GM12878 (cell line): ENCODE measurements at regions not wholly inside any gene's neighbourhood (a gene's known extent, or its start where the extent isn't known, plus 50 kb on each side); places are given as distances from the start of the nearest gene placed in this dataset.

ENCODE experiments used
- ATAC-seq: fragments of 200-7000 bp; cut with Tn5 transposase; 3 replicates; pipeline ENCODE4 v1.9.1; 2020; ENCODE audit warnings: mild to moderate bottlenecking, moderate library complexity
- BruUV-seq: library from RNA; stranded (reverse); fragments of 400-500 nt; replicated peaks from 2 replicates; lab custom pipeline; 2021; lab: Mats Ljungman, UMichigan
- CTCF ChIA-PET: fragments of 300-600 bp; sonication (Branson Sonifier 250); formaldehyde crosslinking; extraction: SDS; loops from one replicate; lab custom pipeline; 2021; ENCODE audit warnings: inconsistent platforms; lab: Yijun Ruan, JAX
- POLR2A ChIA-PET: fragments of 350-600 bp; formaldehyde crosslinking; extraction: SDS; loops from one replicate; lab custom pipeline; 2021; ENCODE audit warnings: inconsistent platforms; lab: Charles Lee
- RAD21 ChIA-PET: fragments of 300-600 bp; sonication (Branson Sonifier 250); formaldehyde crosslinking; loops from one replicate; lab custom pipeline; 2023; ENCODE audit warnings: antibody characterized with exemption; ENCODE audit not compliant: unreplicated experiment; lab: Charles Lee
- SMC1A ChIA-PET: fragments of 300-600 bp; sonication (Branson Sonifier 250); formaldehyde crosslinking; loops from one replicate; lab custom pipeline; 2023; ENCODE audit not compliant: unreplicated experiment, uncharacterized antibody; lab: Charles Lee
- DNase-seq: peaks from one replicate; pipeline ENCODE4 v3.0.0-alpha.2; 2011; ENCODE audit warnings: low read depth, low spot score
- FAIRE-seq: peaks from 3 replicates; lab custom pipeline; 2011; peaks lifted over from hg19 to GRCh38; lab: Jason Lieb, UNC
- H2AFZ ChIP-seq: 2 replicates; pipeline ENCODE4 v1.6.0; 2011; ENCODE audit warnings: low read depth, low read length, control low read depth; ENCODE audit not compliant: control insufficient read depth
- H3K27ac ChIP-seq: 2 replicates; pipeline ENCODE4 v1.5.1; 2011; ENCODE audit warnings: control low read depth; ENCODE audit not compliant: control insufficient read depth, insufficient read depth
- H3K27me3 ChIP-seq, 2 experiments: replicated peaks in 1 of 2; 2 replicates each; pipeline versions ENCODE4 v1.6.0 to v1.6.1; 2011; ENCODE audit warnings: low read length in 1 of 2; ENCODE audit not compliant: control insufficient read depth in 2 of 2, insufficient read depth in 2 of 2
- H3K36me3 ChIP-seq, 2 experiments: 2 replicates each; pipeline ENCODE4 v1.5.1; 2011; ENCODE audit warnings: low read length in 1 of 2; ENCODE audit not compliant: control insufficient read depth in 2 of 2, insufficient read depth in 2 of 2
- H3K4me1 ChIP-seq: 2 replicates; pipeline ENCODE4 v1.6.1; 2011; ENCODE audit warnings: mild to moderate bottlenecking, low read length, moderate library complexity, mixed read lengths; ENCODE audit not compliant: control insufficient read depth, insufficient read depth
- H3K4me2 ChIP-seq: 2 replicates; pipeline ENCODE4 v1.6.0; 2011; ENCODE audit warnings: control low read depth; ENCODE audit not compliant: control insufficient read depth, insufficient read depth
- H3K4me3 ChIP-seq: fragments of 200-600 bp; sonication (generic); 2 replicates; pipeline ENCODE4 v1.5.1; 2016
- H3K79me2 ChIP-seq: 2 replicates; pipeline ENCODE4 v1.6.0; 2011; ENCODE audit warnings: low read length; ENCODE audit not compliant: control insufficient read depth, insufficient read depth
- H3K9ac ChIP-seq: 2 replicates; pipeline ENCODE4 v1.8.0; 2011; ENCODE audit warnings: low read length, control low read depth, mixed read lengths; ENCODE audit not compliant: control insufficient read depth, insufficient read depth
- H3K9me3 ChIP-seq: replicated peaks from 3 replicates; pipeline ENCODE4 v1.5.1; 2011; ENCODE audit warnings: mild to moderate bottlenecking, low read length; ENCODE audit not compliant: control insufficient read depth, insufficient read depth
- H4K20me1 ChIP-seq: 2 replicates; pipeline ENCODE4 v1.6.0; 2011; ENCODE audit not compliant: control insufficient read depth, insufficient read depth
- BCL3 ChIP-seq: IDR thresholded peaks from 2 replicates; pipeline ENCODE4 v1.6.1; 2011; ENCODE audit warnings: borderline replicate concordance, low read depth, mild to moderate bottlenecking, moderate library complexity, low read length; ENCODE audit not compliant: insufficient read depth, poor library complexity, severe bottlenecking
- CEBPZ ChIP-seq: fragments of 150-350 bp; IDR thresholded peaks from 2 replicates; pipeline ENCODE4 v1.6.1; 2016; ENCODE audit warnings: low read depth, low read length
- CHD4 ChIP-seq: fragments of 200-600 bp; sonication (generic); IDR thresholded peaks from 2 replicates; pipeline ENCODE4 v1.6.1; 2016; ENCODE audit warnings: mild to moderate bottlenecking
- CREM ChIP-seq: IDR thresholded peaks from 2 replicates; pipeline ENCODE4 v1.6.1; 2014; ENCODE audit warnings: antibody characterized with exemption, low read depth
- MYB ChIP-seq: fragments of 150-350 bp; IDR thresholded peaks from 2 replicates; pipeline ENCODE4 v1.6.1; 2014; ENCODE audit warnings: mild to moderate bottlenecking, low read depth, low read length, borderline replicate concordance
- ZNF384 ChIP-seq: IDR thresholded peaks from 2 replicates; pipeline ENCODE4 v1.6.1; 2012; ENCODE audit warnings: low read depth, mild to moderate bottlenecking, low read length, improper control_type of control experiment, borderline replicate concordance
- WGBS: methylation state at CpG from one replicate; pipeline ENCODE4 v1.1.6; 2016; ENCODE audit warnings: low lambda C conversion rate; ENCODE audit not compliant: insufficient replicate concordance, insufficient coverage; ENCODE audit errors: missing lambda C conversion rate; 5-methylcytosine and 5-hydroxymethylcytosine counted together
- in situ Hi-C: fragments of 300-500 bp; cut with MboI; formaldehyde crosslinking; loops from 9 replicates; pipeline ENCODE4 v1.14.3; 2018; ENCODE audit warnings: mixed read lengths
- intact Hi-C: fragments of 100-400 bp; cut with micrococcal nuclease; formaldehyde crosslinking; loops from one replicate; pipeline ENCODE4 v1.14.2; 2022; ENCODE audit not compliant: unreplicated experiment
- TF ChIP-seq, protein P1 (sequence below): IDR thresholded peaks from 2 replicates; pipeline ENCODE4 v1.6.1; 2012; ENCODE audit warnings: low read depth, low read length, improper control_type of control experiment
- TF ChIP-seq, protein P2 (sequence below): fragments of 150-350 bp; IDR thresholded peaks from 2 replicates; pipeline ENCODE4 v1.6.1; 2014; ENCODE audit warnings: mild to moderate bottlenecking, low read depth, low read length

GRCh38 chr3:117417411-117417810 lies 707.8 kb downstream of the TUSC7 start:
- ChIA-PET RAD21 (no interaction called here), CTCF (interaction anchor here (1.2 kb wide), 1 partner anchor 109 kb away, joined by 6 read pairs; no protein-coding TSS in a partner anchor), POLR2A (no interaction called here)
- H3K4me3 ChIP-seq = no peak overlapping the region
- no peaks in the 10 kb centered on the region for H3K9me3 ChIP-seq
- no peak overlapping the region for H2AFZ ChIP-seq
- H3K36me3 ChIP-seq = no peaks in the 10 kb centered on the region
- in situ Hi-C loops (no loop called here), intact Hi-C loops (no loop called here)
- no peaks in the 10 kb centered on the region for H3K27me3 ChIP-seq
- FAIRE-seq (no peak), DNase-seq (no peak)
- no peaks in the 10 kb centered on the region for H3K4me1 ChIP-seq
- H3K9ac ChIP-seq = no peak overlapping the region
- no peak overlapping the region for H3K27ac ChIP-seq
- no peaks in the 10 kb centered on the region for H3K79me2 ChIP-seq
- H4K20me1 ChIP-seq = no peaks in the 10 kb centered on the region
- no TSS peak for BruUV-seq
- 0% methylated on average over 1 of the region's 1 CpG for WGBS
- no peak overlapping the region for H3K4me2 ChIP-seq
- no peak for TF ChIP-seq ZNF384
- TF ChIP-seq, all 136 proteins: peak for 0
- ATAC-seq = no peak
- SMC1A ChIA-PET = interaction anchor here (0.5 to 1.8 kb wide), 6 partner anchors 8 to 1600 kb away, joined by 3 to 7 read pairs (median 4); no protein-coding TSS in a partner anchor

GRCh38 chr3:117427081-117427480 lies 717.5 kb downstream of the TUSC7 start:
- no peaks in the 10 kb centered on the region for H4K20me1 ChIP-seq
- no peaks in the 10 kb centered on the region for H3K27me3 ChIP-seq
- CTCF ChIA-PET = no interaction called here
- no peak overlapping the region for H3K27ac ChIP-seq
- ATAC-seq (no peak), DNase-seq (no peak), FAIRE-seq (no peak)
- H3K9ac ChIP-seq = no peak overlapping the region
- POLR2A ChIA-PET = no interaction called here
- in situ Hi-C loops = no loop called here
- H3K4me2 ChIP-seq = no peak overlapping the region
- SMC1A ChIA-PET = interaction anchor here (1.0 to 3.6 kb wide), 5 partner anchors 10 to 29 kb away, joined by 3 to 17 read pairs (median 5); no protein-coding TSS in a partner anchor
- intact Hi-C loops = no loop called here
- no peaks in the 10 kb centered on the region for H3K4me1 ChIP-seq
- H2AFZ ChIP-seq = no peak overlapping the region
- H3K9me3 ChIP-seq = no peaks in the 10 kb centered on the region
- no peaks in the 10 kb centered on the region for H3K79me2 ChIP-seq
- RAD21 ChIA-PET = no interaction called here
- no peaks in the 10 kb centered on the region for H3K36me3 ChIP-seq
- no TSS peak for BruUV-seq
- WGBS = 67% methylated on average over 1 of the region's 1 CpG
- H3K4me3 ChIP-seq = no peak overlapping the region
- no peak for TF ChIP-seq MYB
- TF ChIP-seq CEBPZ = no peak
- TF ChIP-seq CREM = no peak
- TF ChIP-seq CHD4 = no peak
- TF ChIP-seq, protein P1, sequence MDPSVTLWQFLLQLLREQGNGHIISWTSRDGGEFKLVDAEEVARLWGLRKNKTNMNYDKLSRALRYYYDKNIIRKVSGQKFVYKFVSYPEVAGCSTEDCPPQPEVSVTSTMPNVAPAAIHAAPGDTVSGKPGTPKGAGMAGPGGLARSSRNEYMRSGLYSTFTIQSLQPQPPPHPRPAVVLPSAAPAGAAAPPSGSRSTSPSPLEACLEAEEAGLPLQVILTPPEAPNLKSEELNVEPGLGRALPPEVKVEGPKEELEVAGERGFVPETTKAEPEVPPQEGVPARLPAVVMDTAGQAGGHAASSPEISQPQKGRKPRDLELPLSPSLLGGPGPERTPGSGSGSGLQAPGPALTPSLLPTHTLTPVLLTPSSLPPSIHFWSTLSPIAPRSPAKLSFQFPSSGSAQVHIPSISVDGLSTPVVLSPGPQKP = no peak
- TF ChIP-seq, protein P2, sequence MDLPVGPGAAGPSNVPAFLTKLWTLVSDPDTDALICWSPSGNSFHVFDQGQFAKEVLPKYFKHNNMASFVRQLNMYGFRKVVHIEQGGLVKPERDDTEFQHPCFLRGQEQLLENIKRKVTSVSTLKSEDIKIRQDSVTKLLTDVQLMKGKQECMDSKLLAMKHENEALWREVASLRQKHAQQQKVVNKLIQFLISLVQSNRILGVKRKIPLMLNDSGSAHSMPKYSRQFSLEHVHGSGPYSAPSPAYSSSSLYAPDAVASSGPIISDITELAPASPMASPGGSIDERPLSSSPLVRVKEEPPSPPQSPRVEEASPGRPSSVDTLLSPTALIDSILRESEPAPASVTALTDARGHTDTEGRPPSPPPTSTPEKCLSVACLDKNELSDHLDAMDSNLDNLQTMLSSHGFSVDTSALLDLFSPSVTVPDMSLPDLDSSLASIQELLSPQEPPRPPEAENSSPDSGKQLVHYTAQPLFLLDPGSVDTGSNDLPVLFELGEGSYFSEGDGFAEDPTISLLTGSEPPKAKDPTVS = no peak
- no peak for TF ChIP-seq BCL3
